ENCODE measurements at regions not wholly inside any gene's neighbourhood (a gene's known extent, or its start where the extent isn't known, plus 50 kb on each side); places are given as distances from the start of the nearest gene placed in this dataset.

GRCh38 chr3:102532901-102533300, 98.1 kb downstream of the ZPLD1 start:
- H3K27me3 Mint-ChIP-seq (ENCODE audit: insufficient read depth, low read depth), result no peaks in the 10 kb centered on the region
- Histone ChIP-seq H3K36me3 (no peaks in the 10 kb centered on the region), H2AFZ (replicated peaks) (no peak overlapping the region), H3K9me3 (ENCODE audit: low read depth) (no peaks in the 10 kb centered on the region), H3F3A (ENCODE audit: low read depth) (no peaks in the 10 kb centered on the region), H3K79me2 (ENCODE audit: low read depth) (no peaks in the 10 kb centered on the region), H3K27ac (no peak overlapping the region), H4K20me1 (ENCODE audit: low read depth) (no peaks in the 10 kb centered on the region), H3K4me3 (no peak overlapping the region), H3K9ac (no peak overlapping the region), H3K4me2 (no peak overlapping the region), H3K27me3 (no peaks in the 10 kb centered on the region), H3K4me1 (peaks cover 8% of the 10 kb centered on the region)
- no peak overlapping the region for H3K27ac Mint-ChIP-seq
- H3K4me1 Mint-ChIP-seq, result no peaks in the 10 kb centered on the region
- no peak for TF ChIP-seq EZH2phosphoT487 (IDR thresholded peaks at IDR 0.05)
- no peak for TF ChIP-seq CTCF (IDR thresholded peaks at IDR 0.05)
- no peak for TF ChIP-seq EZH2 (IDR thresholded peaks at IDR 0.05)
- no peak overlapping the region for H3K4me3 Mint-ChIP-seq
- H3K9me3 Mint-ChIP-seq, result no peaks in the 10 kb centered on the region
- no peak for DNase-seq (ENCODE audit: low spot score)
- no peaks in the 10 kb centered on the region for H3K36me3 Mint-ChIP-seq

GRCh38 chr3:102533784-102534183, 99.0 kb downstream of the ZPLD1 start:
- no peaks in the 10 kb centered on the region for H4K20me1 ChIP-seq (ENCODE audit: low read depth)
- no peaks in the 10 kb centered on the region for H3K9me3 ChIP-seq (ENCODE audit: low read depth)
- no peaks in the 10 kb centered on the region for H3K36me3 Mint-ChIP-seq
- no peak overlapping the region for H3K27ac Mint-ChIP-seq
- no peaks in the 10 kb centered on the region for H3K9me3 Mint-ChIP-seq
- no peaks in the 10 kb centered on the region for H3K27me3 ChIP-seq
- H3F3A ChIP-seq (ENCODE audit: low read depth), result no peaks in the 10 kb centered on the region
- no peaks in the 10 kb centered on the region for H3K36me3 ChIP-seq
- no peaks in the 10 kb centered on the region for H3K27me3 Mint-ChIP-seq (ENCODE audit: insufficient read depth, low read depth)
- H3K9ac ChIP-seq, result no peak overlapping the region
- no peak for DNase-seq (ENCODE audit: low spot score)
- peaks cover 8% of the 10 kb centered on the region for H3K4me1 ChIP-seq
- no peak overlapping the region for H3K4me3 ChIP-seq
- no peak overlapping the region for H3K4me3 Mint-ChIP-seq
- no peak overlapping the region for H2AFZ ChIP-seq (replicated peaks)
- H3K27ac ChIP-seq, result no peak overlapping the region
- H3K4me2 ChIP-seq, result no peak overlapping the region
- H3K4me1 Mint-ChIP-seq, result no peaks in the 10 kb centered on the region
- no peaks in the 10 kb centered on the region for H3K79me2 ChIP-seq (ENCODE audit: low read depth)
- TF ChIP-seq EZH2phosphoT487 (IDR thresholded peaks at IDR 0.05) (no peak), EZH2 (IDR thresholded peaks at IDR 0.05) (no peak), CTCF (IDR thresholded peaks at IDR 0.05) (no peak)

GRCh38 chr3:102536456-102536855, 101.6 kb downstream of the ZPLD1 start:
- Histone ChIP-seq H3K9ac (no peak overlapping the region), H3K79me2 (ENCODE audit: low read depth) (no peaks in the 10 kb centered on the region), H4K20me1 (ENCODE audit: low read depth) (no peaks in the 10 kb centered on the region), H3K27me3 (no peaks in the 10 kb centered on the region), H2AFZ (replicated peaks) (peak overlapping the region; percentile 66), H3K4me1 (peaks cover 8% of the 10 kb centered on the region), H3K4me2 (no peak overlapping the region), H3F3A (ENCODE audit: low read depth) (no peaks in the 10 kb centered on the region), H3K27ac (no peak overlapping the region), H3K4me3 (no peak overlapping the region), H3K9me3 (ENCODE audit: low read depth) (no peaks in the 10 kb centered on the region), H3K36me3 (no peaks in the 10 kb centered on the region)
- DNase-seq (ENCODE audit: low spot score), result peak; percentile 46
- no peak overlapping the region for H3K4me3 Mint-ChIP-seq
- no peak overlapping the region for H3K27ac Mint-ChIP-seq
- no peaks in the 10 kb centered on the region for H3K4me1 Mint-ChIP-seq
- TF ChIP-seq EZH2phosphoT487 (IDR thresholded peaks at IDR 0.05) (no peak), CTCF (IDR thresholded peaks at IDR 0.05) (peak; percentile 58), EZH2 (IDR thresholded peaks at IDR 0.05) (no peak)
- no peaks in the 10 kb centered on the region for H3K9me3 Mint-ChIP-seq
- H3K36me3 Mint-ChIP-seq, result no peaks in the 10 kb centered on the region
- H3K27me3 Mint-ChIP-seq (ENCODE audit: insufficient read depth, low read depth), result no peaks in the 10 kb centered on the region

Data from neural progenitor cell (in vitro differentiated cells).